GM19452 (cell line): ENCODE measurements at regions not wholly inside any gene's neighbourhood (a gene's known extent, or its start where the extent isn't known, plus 50 kb on each side); places are given as distances from the start of the nearest gene placed in this dataset.
"Not testable (repeated sequence)": the region's sequence is repeated elsewhere in the genome, so short reads cannot be mapped to it uniquely, and the experiment has no call there.

ENCODE experiments used
- ATAC-seq: cut with Tn5 transposase; IDR thresholded peaks from one replicate; pipeline ENCODE4 v1.9.1; 2021; ENCODE audit not compliant: unreplicated experiment

DNA sequence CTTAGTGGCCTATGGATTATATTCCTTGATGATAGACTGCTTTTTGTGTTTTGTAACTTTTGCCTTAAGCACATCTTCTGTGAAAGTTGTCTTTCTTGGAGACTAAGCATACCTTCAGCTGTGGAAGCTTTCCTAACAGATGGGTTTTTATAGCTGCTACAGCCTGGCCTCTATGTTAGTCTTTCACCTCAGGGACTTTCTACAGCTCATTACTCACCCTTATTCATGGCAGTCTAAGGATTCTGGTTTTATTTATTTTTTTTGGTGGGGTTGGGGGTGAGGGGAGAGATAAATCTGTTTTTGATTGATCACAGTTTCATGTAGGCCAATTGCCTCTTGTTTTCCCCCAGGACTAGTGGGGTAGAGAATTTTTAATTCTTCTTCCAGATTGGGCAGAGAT is 219.9 kb downstream of the DKK1 start:
- no peak for ATAC-seq

DNA sequence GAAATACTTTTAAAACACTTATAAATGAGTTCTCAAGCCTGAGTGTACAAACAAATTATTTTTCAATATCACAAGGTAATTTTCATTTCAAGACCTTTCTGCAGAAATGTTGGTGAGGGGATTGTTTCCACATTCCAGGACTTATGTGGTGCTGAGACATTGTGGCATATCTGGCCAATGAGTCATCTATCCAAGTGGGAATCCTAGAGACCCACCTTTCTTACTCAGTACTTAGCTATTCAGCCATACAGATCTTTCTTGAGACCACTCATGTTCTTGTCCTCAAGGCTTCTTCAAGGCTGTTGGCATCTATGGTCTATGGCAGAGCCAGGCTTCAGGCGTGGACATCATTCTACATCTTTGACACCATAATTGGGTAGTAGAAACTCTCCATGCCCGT is 225.4 kb downstream of the DKK1 start:
- ATAC-seq, result no peak

DNA sequence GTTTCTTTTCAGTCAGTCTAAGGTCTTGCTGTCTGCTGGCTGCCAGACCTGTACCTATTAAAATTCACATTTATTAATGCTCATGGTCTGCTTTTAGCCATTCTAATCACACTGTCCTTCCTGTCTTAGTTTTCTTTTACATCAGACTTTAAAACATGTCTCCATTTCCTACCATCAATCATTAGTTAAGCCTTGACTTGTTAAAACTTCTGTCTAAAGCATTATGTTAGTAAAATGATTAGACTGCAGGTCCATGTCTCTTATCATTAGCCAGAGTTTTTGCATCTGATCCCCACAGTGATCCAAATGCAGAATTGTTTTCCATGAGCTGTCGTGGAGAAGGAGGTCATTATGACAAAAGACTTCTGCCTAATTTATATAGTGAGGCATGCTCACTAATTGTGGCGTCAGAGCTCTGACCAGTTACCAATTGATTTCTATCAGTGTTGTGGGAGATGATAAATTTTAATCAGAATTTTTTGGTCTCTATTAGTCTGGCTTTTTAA is 226.5 kb downstream of the DKK1 start:
- no peak for ATAC-seq

- no peak for ATAC-seq
Measured at GRCh38 chr10:52541006-52541473, 227.0 kb downstream of the DKK1 start.

DNA sequence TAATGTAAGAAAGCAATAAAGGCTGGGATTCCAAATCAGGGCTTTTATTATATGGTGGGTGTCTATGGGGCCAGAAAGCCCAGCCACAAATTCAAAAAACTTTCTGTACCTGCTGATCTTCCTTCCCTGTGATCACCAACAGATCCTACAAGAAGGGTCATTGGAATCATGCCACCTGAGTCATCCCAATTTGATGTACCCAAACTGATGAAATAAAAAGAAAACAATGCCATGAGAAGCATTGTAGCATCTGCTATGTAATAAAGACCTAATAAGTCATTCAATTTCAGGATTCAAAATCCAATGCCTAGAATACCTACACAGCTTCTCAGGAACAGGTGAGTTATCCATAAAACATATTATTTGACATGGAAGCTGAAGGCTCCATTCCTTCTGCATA is 228.8 kb downstream of the DKK1 start:
- ATAC-seq, result no peak

DNA sequence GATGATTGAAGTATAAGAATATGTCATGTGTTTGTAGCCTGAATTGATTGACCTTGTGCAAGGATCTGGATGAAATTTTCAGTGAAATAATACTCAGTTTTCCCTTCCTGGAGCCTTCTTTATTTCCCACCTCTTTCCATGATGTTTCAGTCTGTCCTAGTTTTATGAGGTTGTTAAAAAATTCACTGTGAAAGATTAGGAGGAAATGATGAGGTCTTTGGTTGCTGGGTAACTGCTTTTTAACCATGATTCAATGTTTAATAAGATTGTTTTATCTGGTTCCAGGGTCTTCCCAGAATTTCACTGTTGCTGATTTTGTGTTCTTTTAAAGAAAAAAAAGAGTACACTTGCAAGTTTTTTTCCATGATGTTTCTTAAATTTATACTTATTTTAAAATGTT is 221.5 kb downstream of the MBL2 start:
- ATAC-seq, result no peak

GRCh38 chr10:52558090-52558489 is 214.5 kb downstream of the MBL2 start:
- ATAC-seq, result peak; percentile 64

DNA sequence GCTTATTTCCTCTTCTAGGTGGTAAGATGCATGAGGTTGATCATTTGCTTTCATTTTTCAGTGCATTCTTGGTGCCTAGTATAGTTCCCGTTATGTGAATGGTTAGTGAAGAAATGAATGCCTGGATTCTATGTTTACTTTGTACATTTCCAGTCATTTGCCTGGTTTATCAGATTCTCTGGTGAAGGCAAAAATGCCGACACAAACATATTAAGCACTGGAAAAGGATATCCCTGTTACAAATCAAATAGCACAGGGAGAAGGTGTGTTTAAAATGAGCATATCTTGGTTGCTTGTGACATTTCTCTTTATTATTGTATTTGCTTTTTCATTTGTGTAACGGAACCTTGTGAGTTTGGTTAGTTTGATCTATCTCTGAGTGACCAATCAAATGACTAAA is 211.3 kb downstream of the MBL2 start:
- ATAC-seq, result no peak

GRCh38 chr10:52563360-52563759 is 209.2 kb downstream of the MBL2 start:
- no peak for ATAC-seq

GRCh38 chr10:52566471-52567246 is 205.9 kb downstream of the MBL2 start:
- ATAC-seq, result no peak

- ATAC-seq, result no peak
Measured at GRCh38 chr10:52567247-52567580, 205.4 kb downstream of the MBL2 start.

DNA sequence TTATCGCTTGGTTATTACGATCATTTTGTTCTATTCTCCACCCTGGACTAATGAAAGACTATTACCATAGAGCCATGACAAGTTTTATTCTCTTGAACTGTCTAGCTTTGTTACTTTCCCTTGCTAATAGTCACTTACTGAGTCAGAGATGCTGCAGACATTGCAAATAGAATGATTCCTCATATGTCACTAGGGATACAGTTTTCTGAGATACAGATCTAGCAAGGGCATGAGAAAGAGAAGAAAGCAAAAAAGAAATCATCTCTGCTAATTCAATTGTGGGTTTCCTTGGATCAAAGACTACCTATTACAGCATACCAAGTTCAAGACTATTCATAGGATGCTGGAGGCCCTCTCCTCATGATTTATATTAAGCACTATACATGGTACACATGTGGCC is 204.3 kb downstream of the MBL2 start:
- ATAC-seq, result no peak

DNA sequence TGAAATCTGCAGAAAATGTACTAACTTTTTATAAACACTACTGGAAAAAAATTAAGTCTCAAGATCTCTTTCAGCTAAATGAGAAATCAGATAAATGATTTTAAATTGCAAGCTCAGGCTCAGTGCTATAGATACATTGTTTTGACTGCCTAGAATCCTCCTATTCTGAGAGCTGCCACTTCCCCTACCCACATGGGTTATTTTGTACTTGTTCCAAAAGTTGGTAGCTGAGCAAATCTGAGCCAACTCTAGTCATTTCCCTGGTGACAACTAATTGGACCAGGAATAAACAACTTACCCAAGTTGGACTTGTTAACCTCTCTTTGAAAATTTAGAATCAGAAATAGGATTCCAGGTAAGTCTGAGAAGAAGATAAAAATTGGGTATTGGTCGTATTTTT is 202.1 kb downstream of the MBL2 start:
- no peak for ATAC-seq

GRCh38 chr10:52571018-52571417 is 201.6 kb downstream of the MBL2 start:
- no peak for ATAC-seq

DNA sequence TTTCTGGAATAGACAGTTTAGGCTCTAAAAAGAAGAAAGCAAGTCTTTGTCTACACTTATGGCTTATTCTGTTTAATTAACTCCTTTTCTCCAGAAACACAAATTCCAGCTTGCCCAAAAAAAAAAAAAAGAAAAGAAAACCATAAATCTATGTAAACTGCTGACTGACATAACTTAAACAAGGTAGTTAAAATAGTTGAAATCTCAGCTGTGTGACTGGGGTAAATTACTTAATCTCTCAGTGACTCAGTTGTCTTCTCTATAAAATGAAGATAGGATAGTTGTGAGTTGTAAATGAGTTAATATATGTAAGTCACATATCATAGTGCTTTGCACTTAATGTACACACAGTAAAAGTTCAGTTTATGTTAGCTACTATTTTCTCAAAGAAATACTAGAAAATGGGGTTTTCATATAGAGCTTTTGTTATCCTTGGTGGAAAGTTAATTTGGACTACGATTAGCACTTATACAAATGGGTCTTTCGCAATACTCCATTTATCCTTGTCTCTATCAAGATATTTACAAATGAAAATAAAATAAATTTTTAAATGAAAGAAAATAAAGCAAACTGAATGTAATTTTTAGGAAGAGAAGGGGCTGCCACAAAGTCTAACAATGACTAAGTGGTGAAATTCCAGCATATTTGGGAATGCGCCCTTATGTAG is 200.9 kb downstream of the MBL2 start:
- ATAC-seq, result no peak

GRCh38 chr10:52573347-52573746 is 199.2 kb downstream of the MBL2 start:
- ATAC-seq, result no peak

GRCh38 chr10:52574697-52575096 is 197.9 kb downstream of the MBL2 start:
- no peak for ATAC-seq

DNA sequence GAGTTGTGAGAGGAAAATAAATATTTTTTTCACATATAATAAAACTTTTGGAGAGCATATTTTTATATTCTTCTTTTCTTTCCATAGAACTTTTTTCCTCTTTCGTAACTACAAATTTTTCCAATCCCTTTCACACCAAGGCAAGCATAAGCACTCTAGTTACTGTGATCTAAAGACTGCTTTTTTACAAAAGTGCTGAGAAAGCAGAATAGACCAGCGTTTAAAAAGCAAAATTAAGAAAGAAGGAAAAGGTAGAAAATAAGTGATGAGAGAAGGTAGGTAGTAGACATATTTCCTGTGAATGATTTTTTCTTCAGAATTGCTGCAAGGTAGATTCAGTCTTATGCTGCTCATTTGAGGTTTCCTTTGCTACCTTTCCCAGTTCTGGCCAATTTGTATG is 195.5 kb downstream of the MBL2 start:
- ATAC-seq, result no peak

DNA sequence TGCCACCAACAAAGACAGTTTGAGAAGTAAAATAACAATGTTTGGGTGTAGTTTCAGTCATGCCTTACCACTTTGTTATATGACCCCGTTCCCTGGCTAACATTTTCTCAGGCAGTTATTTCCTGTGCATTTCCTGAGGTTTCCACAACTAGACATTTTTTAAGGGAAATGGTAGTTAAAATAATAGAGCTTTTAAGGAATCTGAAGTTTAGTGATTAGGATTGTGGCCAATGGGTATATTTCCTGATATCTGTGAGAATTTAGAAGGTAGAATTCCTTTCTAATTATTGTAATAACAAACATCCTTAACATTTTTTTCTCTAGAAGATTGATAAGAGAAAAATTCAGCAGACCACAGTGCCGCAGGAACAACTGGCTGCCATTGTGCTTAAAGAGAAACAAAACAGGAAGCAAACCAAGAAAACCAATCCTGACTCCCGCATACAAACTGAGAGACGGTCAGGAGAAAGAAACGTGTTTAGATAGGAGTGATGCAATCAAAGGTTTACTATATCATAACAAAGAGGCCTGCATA is 193.6 kb downstream of the MBL2 start:
- no peak for ATAC-seq

DNA sequence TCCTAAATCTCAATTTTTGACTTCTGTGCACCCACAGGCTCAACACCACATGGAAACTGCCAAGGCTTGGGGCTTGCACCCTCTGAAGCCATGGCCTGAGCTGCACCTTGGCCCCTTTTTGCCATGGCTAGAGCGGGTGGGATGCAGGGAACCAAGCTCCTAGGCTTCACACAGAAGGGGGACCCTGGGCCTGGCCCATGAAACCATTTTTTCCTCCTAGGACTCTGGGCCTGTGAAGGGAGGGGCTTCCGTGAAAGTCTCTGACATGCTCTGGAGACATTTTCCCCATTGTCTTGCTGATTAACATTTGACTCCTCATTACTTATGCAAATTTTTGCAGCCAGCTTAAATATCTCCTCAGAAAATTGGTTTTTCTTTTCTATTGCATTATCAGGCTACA is 190.9 kb downstream of the MBL2 start:
- ATAC-seq, result not testable (repeated sequence)

GRCh38 chr10:52583336-52583735 is 189.2 kb downstream of the MBL2 start:
- no peak for ATAC-seq

- ATAC-seq, result no peak
Measured at GRCh38 chr10:52586710-52587109, 185.9 kb downstream of the MBL2 start.
